IMR-90 (cell line): ENCODE measurements at regions not wholly inside any gene's neighbourhood (a gene's known extent, or its start where the extent isn't known, plus 50 kb on each side); places are given as distances from the start of the nearest gene placed in this dataset.

ENCODE experiments used
- ATAC-seq: fragments of 200-7000 bp; cut with Tn5 transposase; 2 replicates; pipeline ENCODE4 v1.9.1; 2020; ENCODE audit warnings: low read depth, mild to moderate bottlenecking, moderate library complexity
- BruUV-seq: library from RNA; stranded (reverse); fragments of 400-500 nt; replicated peaks from 2 replicates; lab custom pipeline; 2021; lab: Mats Ljungman, UMichigan
- CTCF ChIA-PET: fragments of 300-600 bp; formaldehyde crosslinking; extraction: SDS; loops from one replicate; lab custom pipeline; 2021; ENCODE audit warnings: antibody characterized with exemption; lab: Yijun Ruan, JAX
- POLR2A ChIA-PET: fragments of 300-600 bp; sonication (Branson Sonifier 250); formaldehyde crosslinking; loops from one replicate; lab custom pipeline; 2022; ENCODE audit warnings: antibody characterized with exemption; ENCODE audit not compliant: unreplicated experiment; lab: Charles Lee
- DNase-seq: peaks from one replicate; pipeline ENCODE4 v3.0.0; 2013
- H2AFZ ChIP-seq: replicated peaks from 2 replicates; pipeline ENCODE3; 2013; ENCODE audit warnings: low read length, mild to moderate bottlenecking; ENCODE audit not compliant: poor library complexity
- H2AK5ac ChIP-seq: 2 replicates; pipeline ENCODE4 v1.6.1; 2013; ENCODE audit warnings: low read depth, low read length, inconsistent platforms
- H2AK9ac ChIP-seq: replicated peaks from 2 replicates; pipeline ENCODE3; 2013; ENCODE audit warnings: mild to moderate bottlenecking, low read depth, low read length, moderate library complexity; ENCODE audit not compliant: poor library complexity
- H2BK120ac ChIP-seq: 2 replicates; pipeline ENCODE4 v1.6.1; 2013; ENCODE audit warnings: low read depth, low read length, inconsistent platforms
- H2BK15ac ChIP-seq: 3 replicates; pipeline ENCODE4 v1.6.1; 2013; ENCODE audit warnings: low read depth, low read length, inconsistent platforms
- H2BK20ac ChIP-seq: 2 replicates; pipeline ENCODE4 v1.6.1; 2013; ENCODE audit warnings: low read depth, mild to moderate bottlenecking, inconsistent platforms, low read length, moderate library complexity
- H2BK5ac ChIP-seq: 2 replicates; pipeline ENCODE4 v1.6.1; 2013; ENCODE audit warnings: mild to moderate bottlenecking, low read depth, low read length, inconsistent platforms; ENCODE audit not compliant: poor library complexity, severe bottlenecking
- H3K14ac ChIP-seq: replicated peaks from 2 replicates; pipeline ENCODE4 v1.6.1; 2013; ENCODE audit warnings: low read depth, low read length, inconsistent platforms
- H3K18ac ChIP-seq: 2 replicates; pipeline ENCODE4 v1.6.1; 2013; ENCODE audit warnings: low read depth, low read length, control low read depth
- H3K23ac ChIP-seq: 2 replicates; pipeline ENCODE4 v1.6.1; 2013; ENCODE audit warnings: low read depth, low read length, inconsistent platforms
- H3K27ac ChIP-seq: 2 replicates; pipeline ENCODE4 v1.5.1; 2013; ENCODE audit warnings: mild to moderate bottlenecking, control low read depth, low read length; ENCODE audit not compliant: insufficient read depth
- H3K27me3 ChIP-seq: 2 replicates; pipeline ENCODE4 v1.6.1; 2013; ENCODE audit warnings: low read length; ENCODE audit not compliant: control insufficient read depth, insufficient read depth
- H3K36me3 ChIP-seq: 2 replicates; pipeline ENCODE4 v1.6.1; 2013; ENCODE audit warnings: low read length, mixed read lengths; ENCODE audit not compliant: control insufficient read depth, insufficient read depth
- H3K4ac ChIP-seq: 2 replicates; pipeline ENCODE4 v1.6.1; 2013; ENCODE audit warnings: low read depth, low read length, inconsistent platforms
- H3K4me1 ChIP-seq: 2 replicates; pipeline ENCODE4 v1.6.1; 2013; ENCODE audit warnings: low read length, mixed read lengths; ENCODE audit not compliant: control insufficient read depth, insufficient read depth
- H3K4me2 ChIP-seq: 2 replicates; pipeline ENCODE4 v1.6.1; 2013; ENCODE audit warnings: low read depth, mild to moderate bottlenecking, control low read depth, low read length, moderate library complexity
- H3K4me3 ChIP-seq: 2 replicates; pipeline ENCODE4 v1.5.1; 2013; ENCODE audit warnings: low read depth, mild to moderate bottlenecking, control low read depth, low read length, moderate library complexity; ENCODE audit not compliant: insufficient read depth
- H3K56ac ChIP-seq: 2 replicates; pipeline ENCODE4 v1.6.1; 2013; ENCODE audit warnings: low read length, inconsistent platforms; ENCODE audit not compliant: insufficient read depth; ENCODE audit errors: extremely low read depth
- H3K79me1 ChIP-seq, 2 experiments: 2 replicates each; pipeline ENCODE4 v1.6.1; 2013; ENCODE audit warnings: low read length in 2 of 2, inconsistent platforms in 1 of 2, low read depth in 1 of 2
- H3K9ac ChIP-seq: 2 replicates; pipeline ENCODE4 v1.6.1; 2013; ENCODE audit warnings: low read depth, low read length, control low read depth
- H3K9me1 ChIP-seq: 2 replicates; pipeline ENCODE4 v1.6.1; 2013; ENCODE audit warnings: low read length, inconsistent platforms; ENCODE audit not compliant: insufficient read depth
- H3K9me3 ChIP-seq: 2 replicates; pipeline ENCODE4 v1.6.1; 2013; ENCODE audit warnings: low read length; ENCODE audit not compliant: control insufficient read depth, insufficient read depth
- H4K20me1 ChIP-seq: 2 replicates; pipeline ENCODE4 v1.6.1; 2013; ENCODE audit warnings: low read length, inconsistent platforms; ENCODE audit not compliant: insufficient read depth
- H4K5ac ChIP-seq: 2 replicates; pipeline ENCODE4 v1.6.1; 2013; ENCODE audit warnings: mild to moderate bottlenecking, low read depth, low read length, control low read depth
- H4K8ac ChIP-seq, 2 experiments: 2 replicates each; pipeline ENCODE4 v1.6.1; 2013; ENCODE audit warnings: low read depth in 2 of 2, low read length in 2 of 2, control low read depth in 1 of 2, inconsistent platforms in 1 of 2
- H4K91ac ChIP-seq: 2 replicates; pipeline ENCODE4 v1.6.1; 2013; ENCODE audit warnings: low read depth, low read length, inconsistent platforms; ENCODE audit not compliant: insufficient read depth
- CHD1 ChIP-seq: IDR thresholded peaks from 2 replicates; pipeline ENCODE4 v1.6.1; 2012; ENCODE audit warnings: low read depth, low read length, improper control_type of control experiment
- WGBS, 2 experiments: methylation state at CpG; one replicate each; pipeline versions ENCODE4 v1.1.5 to v1.1.7; 2013; ENCODE audit warnings: missing lambda C conversion rate in 2 of 2; ENCODE audit not compliant: insufficient read length in 1 of 2; ENCODE audit errors: extremely low coverage in 2 of 2; 5-methylcytosine and 5-hydroxymethylcytosine counted together
- dilution Hi-C: fragments of 300-500 bp; cut with HindIII; formaldehyde crosslinking; loops from one replicate; pipeline ENCODE4 v1.14.3; 2018; ENCODE audit warnings: low sequenced_read_pairs; ENCODE audit not compliant: unreplicated experiment
- in situ Hi-C: fragments of 300-500 bp; cut with MboI; formaldehyde crosslinking; loops from 3 replicates; pipeline ENCODE4 v1.14.3; 2019; ENCODE audit warnings: low sequenced_read_pairs, inconsistent platforms, mixed read lengths
- intact Hi-C: fragments of 100-400 bp; cut with micrococcal nuclease; formaldehyde crosslinking; loops from 2 replicates; pipeline ENCODE4 v1.10.0; 2022

- Histone ChIP-seq H4K8ac (no peak overlapping the region), H3K4me3 (no peak overlapping the region), H3K36me3 (no peaks in the 10 kb centered on the region), H3K23ac (no peak overlapping the region), H4K5ac (no peak overlapping the region), H3K4me2 (no peak overlapping the region), H3K4me1 (no peaks in the 10 kb centered on the region), H3K27ac (no peak overlapping the region), H4K20me1 (no peaks in the 10 kb centered on the region), H4K91ac (no peak overlapping the region), H2BK5ac (no peak overlapping the region), H3K27me3 (no peaks in the 10 kb centered on the region), H3K14ac (no peak overlapping the region), H3K56ac (no peak overlapping the region), H3K18ac (no peak overlapping the region), H2BK20ac (no peak overlapping the region), H3K9me1 (no peaks in the 10 kb centered on the region), H3K9ac (no peak overlapping the region), H2AFZ (no peak overlapping the region), H2BK120ac (no peak overlapping the region), H2BK15ac (no peak overlapping the region), H2AK5ac (no peak overlapping the region), H3K4ac (no peak overlapping the region), H2AK9ac (no peak overlapping the region), H3K79me1 (no peaks in the 10 kb centered on the region), H3K9me3 (peaks cover 32% of the 10 kb centered on the region)
- no TSS peak for BruUV-seq
- no peak for TF ChIP-seq CHD1
- dilution Hi-C loops (no loop called here), in situ Hi-C loops (no loop called here), intact Hi-C loops (no loop called here)
- ChIA-PET CTCF (no interaction called here), POLR2A (no interaction called here)
- ATAC-seq (no peak), DNase-seq (no peak)
- WGBS, 2 experiments: 63% methylated on average over 6 of the region's 14 CpGs; no CpG with 5 or more reads in 1 of the 2 experiments
These were observed 570.8 kb downstream of the GALR1 start for GRCh38 chr18:77820472-77820871.
